HEK293 (cell line): ENCODE measurements at regions not wholly inside any gene's neighbourhood (a gene's known extent, or its start where the extent isn't known, plus 50 kb on each side); places are given as distances from the start of the nearest gene placed in this dataset.

Experiments
- CTCF ChIA-PET: fragments of 350-600 bp; formaldehyde crosslinking; extraction: SDS; loops from one replicate; lab custom pipeline; 2021; ENCODE audit warnings: antibody characterized with exemption; lab: Yijun Ruan, JAX
- POLR2A ChIA-PET: fragments of 300-600 bp; formaldehyde crosslinking; extraction: SDS; loops from one replicate; lab custom pipeline; 2020; ENCODE audit warnings: antibody characterized with exemption, inconsistent platforms; lab: Yijun Ruan, JAX
- H3K27ac ChIP-seq: fragments of 200-500 bp; sonication (Bioruptor generic); 2 replicates; pipeline ENCODE4 v1.5.1; 2014; ENCODE audit warnings: low read depth, low read length, control low read depth, inconsistent platforms; ENCODE audit errors: extremely low read depth
- H3K36me3 ChIP-seq, 2 experiments: fragments of 200-500 bp in 1 of 2; sonication (Bioruptor generic) in 1 of 2; 1 replicate in 1 of 2; 2 replicates in 1 of 2; pipeline ENCODE4 v1.5.1; 2014 to 2017; ENCODE audit warnings: inconsistent platforms in 2 of 2, low read length in 2 of 2; ENCODE audit not compliant: control insufficient read depth in 2 of 2, insufficient read depth in 1 of 2
- H3K4me1 ChIP-seq: fragments of 200-500 bp; sonication (Bioruptor generic); 2 replicates; pipeline ENCODE4 v1.5.1; 2014; ENCODE audit warnings: mild to moderate bottlenecking, low read length, inconsistent platforms; ENCODE audit not compliant: control insufficient read depth, insufficient read depth
- H3K4me3 ChIP-seq: 2 replicates; pipeline ENCODE4 v1.5.1; 2011; ENCODE audit warnings: low read depth, mild to moderate bottlenecking, control low read depth, low read length, moderate library complexity
- H3K9me3 ChIP-seq: fragments of 200-500 bp; sonication (Bioruptor generic); 2 replicates; pipeline ENCODE4 v1.5.1; 2014; ENCODE audit warnings: low read depth, low read length, inconsistent platforms; ENCODE audit not compliant: control insufficient read depth, insufficient read depth
- EGR2 ChIP-seq: fragments of 450-650 bp; formaldehyde crosslinking; IDR thresholded peaks from 2 replicates; pipeline ENCODE4 v1.5.1; 2016; ENCODE audit warnings: low read depth, missing biosample characterization, missing genetic modification characterization
- MZF1 ChIP-seq: fragments of 450-650 bp; formaldehyde crosslinking; IDR thresholded peaks from 2 replicates; pipeline ENCODE4 v1.5.1; 2017; ENCODE audit warnings: missing biosample characterization, missing genetic modification characterization, borderline replicate concordance
- PRDM1 ChIP-seq: fragments of 450-650 bp; formaldehyde crosslinking; IDR thresholded peaks from 2 replicates; pipeline ENCODE4; 2016; ENCODE audit warnings: missing biosample characterization, missing genetic modification characterization
- SCRT1 ChIP-seq: fragments of 450-650 bp; formaldehyde crosslinking; IDR thresholded peaks from 2 replicates; pipeline ENCODE4 v1.5.1; 2016; ENCODE audit warnings: missing biosample characterization, missing genetic modification characterization, borderline replicate concordance
- WT1 ChIP-seq: fragments of 450-650 bp; formaldehyde crosslinking; IDR thresholded peaks from 2 replicates; pipeline ENCODE4 v1.5.1; 2016; ENCODE audit warnings: missing biosample characterization, missing genetic modification characterization
- ZBTB10 ChIP-seq: fragments of 450-650 bp; formaldehyde crosslinking; IDR thresholded peaks from 2 replicates; pipeline ENCODE4 v1.5.1; 2016; ENCODE audit warnings: missing biosample characterization, missing genetic modification characterization
- ZBTB20 ChIP-seq: fragments of 450-650 bp; formaldehyde crosslinking; IDR thresholded peaks from 2 replicates; pipeline ENCODE4 v1.5.1; 2016; ENCODE audit warnings: missing biosample characterization, missing genetic modification characterization
- ZFHX2 ChIP-seq: fragments of 450-650 bp; formaldehyde crosslinking; conservative IDR thresholded peaks from 2 replicates; pipeline ENCODE4 v1.5.1; 2016; ENCODE audit warnings: missing biosample characterization, missing genetic modification characterization
- ZFP41 ChIP-seq: fragments of 450-650 bp; formaldehyde crosslinking; IDR thresholded peaks from 2 replicates; pipeline ENCODE4 v1.5.1; 2016; ENCODE audit warnings: missing biosample characterization, missing genetic modification characterization, borderline replicate concordance
- ZNF133 ChIP-seq: fragments of 450-650 bp; formaldehyde crosslinking; IDR thresholded peaks from 2 replicates; pipeline ENCODE4 v1.5.1; 2016; ENCODE audit warnings: missing biosample characterization, missing genetic modification characterization
- ZNF202 ChIP-seq: fragments of 450-650 bp; formaldehyde crosslinking; IDR thresholded peaks from 2 replicates; pipeline ENCODE4 v1.5.1; 2016; ENCODE audit warnings: missing biosample characterization, missing genetic modification characterization, borderline replicate concordance
- ZNF274 ChIP-seq, 2 experiments: fragments of 200-500 bp in 1 of 2; fragments of 450-650 bp in 1 of 2; sonication (Bioruptor generic) in 1 of 2; formaldehyde crosslinking in 1 of 2; IDR thresholded peaks; 2 replicates each; pipeline versions ENCODE4 v1.5.1 to v1.6.1; 2014 to 2016; ENCODE audit warnings: borderline replicate concordance in 1 of 2, inconsistent platforms in 1 of 2, low read length in 1 of 2, missing biosample characterization in 1 of 2, missing genetic modification characterization in 1 of 2
- ZNF518A ChIP-seq: fragments of 450-650 bp; formaldehyde crosslinking; conservative IDR thresholded peaks from 2 replicates; pipeline ENCODE4 v1.5.1; 2016; ENCODE audit warnings: low read depth, missing biosample characterization, missing genetic modification characterization
- ZNF549 ChIP-seq: fragments of 450-650 bp; IDR thresholded peaks from 2 replicates; pipeline ENCODE4 v1.5.1; 2018; ENCODE audit warnings: missing biosample characterization, missing genetic modification characterization, mild to moderate bottlenecking, inconsistent platforms, moderate library complexity
- ZNF555 ChIP-seq: fragments of 450-650 bp; formaldehyde crosslinking; conservative IDR thresholded peaks from 2 replicates; pipeline ENCODE4 v1.5.1; 2017; ENCODE audit warnings: missing biosample characterization, mild to moderate bottlenecking, missing genetic modification characterization, inconsistent platforms
- ZNF571 ChIP-seq: fragments of 450-650 bp; formaldehyde crosslinking; IDR thresholded peaks from 2 replicates; pipeline ENCODE4 v1.5.0; 2017; ENCODE audit warnings: missing biosample characterization, missing genetic modification characterization
- ZNF621 ChIP-seq: fragments of 450-650 bp; formaldehyde crosslinking; IDR thresholded peaks from 2 replicates; pipeline ENCODE4 v1.5.1; 2017; ENCODE audit warnings: missing biosample characterization, missing genetic modification characterization
- ZNF623 ChIP-seq: fragments of 450-650 bp; formaldehyde crosslinking; IDR thresholded peaks from 2 replicates; pipeline ENCODE4 v1.5.1; 2016; ENCODE audit warnings: missing biosample characterization, missing genetic modification characterization
- ZNF639 ChIP-seq: fragments of 450-650 bp; formaldehyde crosslinking; IDR thresholded peaks from 2 replicates; pipeline ENCODE4 v1.5.1; 2016; ENCODE audit warnings: missing biosample characterization, missing genetic modification characterization
- ZNF664 ChIP-seq: fragments of 450-650 bp; formaldehyde crosslinking; IDR thresholded peaks from 2 replicates; pipeline ENCODE4 v1.5.1; 2016; ENCODE audit warnings: missing biosample characterization, missing genetic modification characterization
- ZSCAN16 ChIP-seq: fragments of 450-650 bp; formaldehyde crosslinking; IDR thresholded peaks from 2 replicates; pipeline ENCODE4 v1.5.1; 2016; ENCODE audit warnings: missing biosample characterization, missing genetic modification characterization

DNA sequence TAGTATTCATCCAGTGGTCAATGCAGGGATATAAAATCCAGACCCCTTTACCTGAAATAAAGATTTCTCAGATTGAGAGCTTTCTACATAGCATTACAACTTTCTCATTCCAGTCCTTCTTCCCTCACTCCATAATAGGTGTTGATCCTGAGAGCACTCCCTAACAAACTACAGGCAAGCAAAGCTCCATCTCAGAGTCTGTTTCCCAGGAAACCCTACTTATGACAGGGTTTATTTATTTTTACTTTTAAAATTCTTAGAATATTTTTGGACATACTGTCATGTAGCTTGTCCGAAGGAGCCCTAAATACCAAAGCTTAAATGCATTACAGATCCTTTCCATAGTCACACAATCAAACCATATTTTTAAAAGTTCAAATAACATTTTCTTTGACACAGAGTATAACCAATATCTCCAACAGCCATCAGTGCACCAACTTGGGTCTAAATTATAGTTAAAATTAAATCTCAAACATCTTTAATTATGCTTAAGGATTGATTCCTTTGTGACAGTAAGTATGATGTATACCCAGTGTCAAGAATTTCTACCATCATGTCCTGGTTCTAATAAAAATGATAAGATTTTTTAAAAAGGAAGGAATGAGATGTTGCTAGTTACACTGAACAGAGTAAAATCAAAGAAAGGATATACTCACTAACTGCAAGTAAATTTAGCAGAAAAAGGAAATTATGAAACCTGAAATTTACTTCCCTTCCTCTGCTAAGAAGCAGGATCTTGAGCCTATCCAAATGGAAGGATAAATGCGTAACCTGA, 580.4 kb upstream of the ADGRL3 start:
- POLR2A ChIA-PET = no interaction called here
- TF ChIP-seq ZNF664 (tag by site-specific recombination) (no peak), ZNF571 (tag by site-specific recombination) (no peak), WT1 (tag by site-specific recombination) (no peak), ZNF549 (tag by site-specific recombination) (no peak), ZNF518A (tag by site-specific recombination) (no peak), ZNF274 (IDR thresholded peaks at IDR 0.05; ENCODE audit: low read length) (no peak), ZNF274 (tag by site-specific recombination; IDR thresholded peaks at IDR 0.05; ENCODE audit: borderline replicate concordance) (no peak), ZNF623 (no peak)
- Histone ChIP-seq H3K4me1 (no peaks in the 10 kb centered on the region), H3K27ac (no peak overlapping the region), H3K9me3 (no peaks in the 10 kb centered on the region), H3K4me3 (no peak overlapping the region), H3K36me3 (no peaks in the 10 kb centered on the region)
- CTCF ChIA-PET = no interaction called here

GRCh38 chr4:60637976-60638375, 562.1 kb upstream of the ADGRL3 start:
- Histone ChIP-seq H3K27ac (no peak overlapping the region), H3K9me3 (no peaks in the 10 kb centered on the region), H3K4me3 (no peak overlapping the region), H3K4me1 (no peaks in the 10 kb centered on the region), H3K36me3 (no peaks in the 10 kb centered on the region)
- TF ChIP-seq ZNF639 (tag by site-specific recombination) = no peak
- TF ChIP-seq ZNF133 (tag by site-specific recombination) = no peak
- POLR2A ChIA-PET = no interaction called here
- CTCF ChIA-PET = no interaction called here

- TF ChIP-seq ZNF555 (tag by site-specific recombination) (no peak), ZNF621 (tag by site-specific recombination) (no peak), WT1 (tag by site-specific recombination) (no peak), ZFHX2 (tag by site-specific recombination) (no peak), EGR2 (tag by site-specific recombination) (no peak), SCRT1 (tag by site-specific recombination) (no peak), ZFP41 (tag by site-specific recombination) (no peak), PRDM1 (tag by site-specific recombination) (no peak), ZBTB20 (tag by site-specific recombination) (no peak), ZSCAN16 (tag by site-specific recombination) (no peak), ZNF623 (no peak), ZBTB10 (tag by site-specific recombination) (no peak), ZNF202 (tag by site-specific recombination) (no peak), MZF1 (no peak)
These were observed 551.4 kb upstream of the ADGRL3 start for GRCh38 chr4:60648774-60649173.

More at GRCh38 chr4:60648774-60649173, 551.4 kb upstream of the ADGRL3 start:
- Histone ChIP-seq H3K36me3 (no peaks in the 10 kb centered on the region), H3K4me3 (no peak overlapping the region), H3K27ac (no peak overlapping the region), H3K4me1 (no peaks in the 10 kb centered on the region), H3K9me3 (no peaks in the 10 kb centered on the region)
- POLR2A ChIA-PET = no interaction called here
- CTCF ChIA-PET = no interaction called here
